H9 (cell line): ENCODE measurements at regions not wholly inside any gene's neighbourhood (a gene's known extent, or its start where the extent isn't known, plus 50 kb on each side); places are given as distances from the start of the nearest gene placed in this dataset.

Source experiments
- DNase-seq: peaks from one replicate; pipeline ENCODE4 v3.0.0-alpha.2; 2017
- H2AFZ ChIP-seq: one replicate; pipeline ENCODE4 v1.6.1; 2013; ENCODE audit warnings: mild to moderate bottlenecking, low read length, control low read depth, moderate library complexity
- H2AK5ac ChIP-seq: 2 replicates; pipeline ENCODE4 v1.6.1; 2013; ENCODE audit warnings: low read length, control low read depth, mixed read lengths; ENCODE audit not compliant: insufficient read length
- H2BK120ac ChIP-seq: one replicate; pipeline ENCODE4 v1.6.1; 2013; ENCODE audit warnings: low read depth, mild to moderate bottlenecking, low read length, control low read depth, inconsistent platforms; ENCODE audit not compliant: poor library complexity, severe bottlenecking
- H2BK12ac ChIP-seq: 2 replicates; pipeline ENCODE4 v1.6.1; 2013; ENCODE audit warnings: low read length, control low read depth, mixed read lengths, low read depth; ENCODE audit not compliant: insufficient read length
- H2BK15ac ChIP-seq: 2 replicates; pipeline ENCODE4 v1.6.1; 2013; ENCODE audit warnings: low read depth, low read length, control low read depth
- H2BK20ac ChIP-seq: one replicate; pipeline ENCODE4 v1.6.1; 2013; ENCODE audit warnings: low read depth, mild to moderate bottlenecking, low read length, control low read depth, inconsistent platforms; ENCODE audit not compliant: poor library complexity, severe bottlenecking
- H2BK5ac ChIP-seq: 2 replicates; pipeline ENCODE4 v1.6.1; 2013; ENCODE audit warnings: low read length, control low read depth, mixed read lengths; ENCODE audit not compliant: insufficient read length
- H3K14ac ChIP-seq: 2 replicates; pipeline ENCODE4 v1.6.1; 2013; ENCODE audit warnings: low read length, control low read depth; ENCODE audit not compliant: insufficient read depth
- H3K18ac ChIP-seq: 2 replicates; pipeline ENCODE4 v1.6.1; 2013; ENCODE audit warnings: low read depth, mild to moderate bottlenecking, mixed read lengths, low read length, control low read depth; ENCODE audit not compliant: insufficient read length
- H3K23ac ChIP-seq: 2 replicates; pipeline ENCODE4 v1.6.1; 2013; ENCODE audit warnings: low read length, control low read depth, mixed read lengths, low read depth; ENCODE audit not compliant: insufficient read length
- H3K23me2 ChIP-seq: 2 replicates; pipeline ENCODE4 v1.6.1; 2013; ENCODE audit warnings: low read depth, mild to moderate bottlenecking, mixed read lengths, low read length, control low read depth; ENCODE audit not compliant: insufficient read length, poor library complexity, severe bottlenecking
- H3K27ac ChIP-seq: 2 replicates; pipeline ENCODE4 v1.5.1; 2013; ENCODE audit warnings: low read length, control low read depth, mixed read lengths, low read depth; ENCODE audit not compliant: insufficient read length
- H3K27me3 ChIP-seq: 2 replicates; pipeline ENCODE4 v1.6.1; 2013; ENCODE audit warnings: low read length, control low read depth, inconsistent platforms; ENCODE audit not compliant: insufficient read depth
- H3K4ac ChIP-seq: 2 replicates; pipeline ENCODE4 v1.6.1; 2013; ENCODE audit warnings: low read depth, mild to moderate bottlenecking, control low read depth, inconsistent platforms, low read length, moderate library complexity
- H3K4me1 ChIP-seq: 2 replicates; pipeline ENCODE4 v1.6.1; 2013; ENCODE audit warnings: low read length, control low read depth, inconsistent platforms; ENCODE audit not compliant: insufficient read depth
- H3K4me2 ChIP-seq: 2 replicates; pipeline ENCODE4 v1.6.1; 2013; ENCODE audit warnings: low read length, control low read depth, mixed read lengths; ENCODE audit not compliant: insufficient read length, insufficient read depth
- H3K56ac ChIP-seq: 2 replicates; pipeline ENCODE4 v1.6.1; 2013; ENCODE audit warnings: low read depth, mild to moderate bottlenecking, mixed read lengths, low read length, control low read depth; ENCODE audit not compliant: insufficient read length
- H3K79me1 ChIP-seq: 2 replicates; pipeline ENCODE4 v1.6.1; 2013; ENCODE audit warnings: low read depth, mild to moderate bottlenecking, moderate library complexity, low read length, control low read depth, inconsistent platforms; ENCODE audit not compliant: insufficient read depth, poor library complexity, severe bottlenecking
- H3K79me2 ChIP-seq: 2 replicates; pipeline ENCODE4 v1.6.1; 2013; ENCODE audit warnings: low read length, control low read depth, inconsistent platforms; ENCODE audit not compliant: insufficient read depth
- H3K9ac ChIP-seq: 2 replicates; pipeline ENCODE4 v1.6.1; 2013; ENCODE audit warnings: low read length, control low read depth, mixed read lengths; ENCODE audit not compliant: insufficient read length; ENCODE audit errors: extremely low read depth
- H3K9me3 ChIP-seq: one replicate; pipeline ENCODE4 v1.6.1; 2013; ENCODE audit warnings: low read depth, low read length, inconsistent platforms; ENCODE audit not compliant: control insufficient read depth
- H3T11ph ChIP-seq: one replicate; pipeline ENCODE4 v1.6.1; 2013; ENCODE audit warnings: mild to moderate bottlenecking, low read length, control low read depth, inconsistent platforms
- H4K20me1 ChIP-seq: one replicate; pipeline ENCODE4 v1.6.1; 2013; ENCODE audit not compliant: control insufficient read depth, insufficient read length, insufficient read depth
- H4K5ac ChIP-seq: 2 replicates; pipeline ENCODE4 v1.6.1; 2013; ENCODE audit warnings: low read depth, mild to moderate bottlenecking, mixed read lengths, low read length, control low read depth; ENCODE audit not compliant: insufficient read length
- H4K8ac ChIP-seq: replicated peaks from 2 replicates; pipeline ENCODE4 v1.6.1; 2013; ENCODE audit warnings: low read length, control low read depth, mixed read lengths, low read depth; ENCODE audit not compliant: insufficient read length
- H4K91ac ChIP-seq: 2 replicates; pipeline ENCODE4 v1.6.1; 2013; ENCODE audit warnings: low read depth, mild to moderate bottlenecking, moderate library complexity, mixed read lengths, low read length, control low read depth; ENCODE audit not compliant: insufficient read length
- H3K27ac Mint-ChIP-seq, 3 experiments: 2 replicates in 2 of 3; 3 replicates in 1 of 3; pipeline ENCODE4 v1.8.0; 2020 to 2021; ENCODE audit warnings: mixed read lengths in 3 of 3, mild to moderate bottlenecking in 1 of 3, moderate library complexity in 1 of 3
- H3K27me3 Mint-ChIP-seq: 2 replicates; pipeline ENCODE4 v1.8.0; 2021; ENCODE audit warnings: low read depth, mild to moderate bottlenecking, moderate library complexity, mixed read lengths
- H3K36me3 Mint-ChIP-seq, 3 experiments: 2 replicates in 2 of 3; 3 replicates in 1 of 3; pipeline ENCODE4 v1.8.0; 2020 to 2021; ENCODE audit warnings: low read depth in 3 of 3, mixed read lengths in 3 of 3; ENCODE audit not compliant: insufficient read depth in 1 of 3
- H3K4me1 Mint-ChIP-seq, 2 experiments: 2 replicates each; pipeline ENCODE4 v1.8.0; 2020; ENCODE audit warnings: mixed read lengths in 2 of 2
- H3K4me3 Mint-ChIP-seq, 2 experiments: 2 replicates in 1 of 2; 3 replicates in 1 of 2; pipeline ENCODE4 v1.8.0; 2020 to 2021; ENCODE audit warnings: mild to moderate bottlenecking in 2 of 2, mixed read lengths in 2 of 2, moderate library complexity in 1 of 2
- H3K9me3 Mint-ChIP-seq, 2 experiments: 2 replicates in 1 of 2; 3 replicates in 1 of 2; pipeline ENCODE4 v1.8.0; 2020; ENCODE audit warnings: mild to moderate bottlenecking in 2 of 2, mixed read lengths in 2 of 2, moderate library complexity in 1 of 2
- CTCF ChIP-seq: fragments of 200-600 bp; sonication (generic); conservative IDR thresholded peaks from 3 replicates; pipeline ENCODE4 v1.8.0; 2021; ENCODE audit warnings: antibody characterized with exemption, mild to moderate bottlenecking
- WGBS: extraction: QIAGEN DNeasy Blood & Tissue Kit; methylation state at CpG from one replicate; pipeline ENCODE4 v1.1.7; 2013; ENCODE audit warnings: missing lambda C conversion rate, low lambda C conversion rate, mixed read lengths; ENCODE audit not compliant: insufficient read length; ENCODE audit errors: extremely low coverage; 5-methylcytosine and 5-hydroxymethylcytosine counted together

DNA sequence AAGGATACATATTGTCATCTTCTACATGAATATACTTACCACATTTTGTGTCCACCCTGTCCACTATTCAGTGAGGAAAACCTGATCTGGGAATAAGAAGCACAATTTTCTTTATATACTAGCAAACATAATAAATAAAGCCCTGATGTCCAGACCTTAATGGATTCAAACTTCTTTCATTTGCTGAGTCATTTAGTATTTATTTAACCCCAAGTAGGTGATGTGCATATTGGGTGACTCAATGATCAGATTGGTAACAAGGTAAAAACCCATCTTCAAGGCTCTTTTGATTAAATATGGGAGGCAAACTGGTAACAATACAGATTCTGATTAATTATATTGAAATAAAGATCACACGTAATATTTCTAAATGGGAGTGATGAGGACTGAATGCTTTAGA is 1159.8 kb upstream of the EYS start:
- Histone ChIP-seq H3K14ac (no peak overlapping the region), H4K5ac (no peak overlapping the region), H4K20me1 (no peaks in the 10 kb centered on the region), H3K18ac (no peak overlapping the region), H3K56ac (no peak overlapping the region), H3T11ph (no peak overlapping the region), H3K4me2 (no peak overlapping the region), H2BK20ac (no peak overlapping the region), H2AK5ac (no peak overlapping the region), H2BK12ac (no peak overlapping the region), H3K4me1 (no peaks in the 10 kb centered on the region), H2AFZ (no peak overlapping the region), H3K23me2 (no peaks in the 10 kb centered on the region), H3K4ac (no peak overlapping the region), H4K8ac (no peak overlapping the region), H2BK5ac (no peak overlapping the region), H3K79me2 (no peaks in the 10 kb centered on the region), H2BK15ac (no peak overlapping the region), H3K9me3 (no peaks in the 10 kb centered on the region), H3K23ac (no peak overlapping the region), H3K79me1 (no peaks in the 10 kb centered on the region), H3K27ac (no peak overlapping the region), H4K91ac (no peak overlapping the region), H3K27me3 (no peaks in the 10 kb centered on the region), H2BK120ac (no peak overlapping the region), H3K9ac (no peak overlapping the region)
- Mint-ChIP-seq H3K4me3 (no peak overlapping the region), H3K27me3 (no peaks in the 10 kb centered on the region), H3K9me3 (peaks cover 7 to 14% of the 10 kb centered on the region in 2 experiments; a peak in 4 of 5 replicates), H3K27ac (no peak overlapping the region), H3K4me1 (no peaks in the 10 kb centered on the region), H3K36me3 (peaks cover 0 to 4% (median 2%) of the 10 kb centered on the region in 3 experiments; a peak in 3 of 7 replicates)
- WGBS, result no CpG with 5 or more reads among the region's 1 CpG
- DNase-seq, result no peak
- TF ChIP-seq CTCF, result no peak
